Stimulated activated CD8-positive, alpha-beta memory T cell treated with anti-CD3 and anti-CD28 coated beads, Interleukin-15, amount 100 ng/mL, for 4 hours (primary cell): ENCODE measurements at regions not wholly inside any gene's neighbourhood (a gene's known extent, or its start where the extent isn't known, plus 50 kb on each side); places are given as distances from the start of the nearest gene placed in this dataset.
"Not testable (repeated sequence)": the region's sequence is repeated elsewhere in the genome, so short reads cannot be mapped to it uniquely, and the experiment has no call there.

Experiments used
- DNase-seq, 2 donors: peaks; one replicate each; pipeline ENCODE4 v3.0.0-alpha.2; 2020; ENCODE audit warnings: low read depth in 2 of 2

DNA sequence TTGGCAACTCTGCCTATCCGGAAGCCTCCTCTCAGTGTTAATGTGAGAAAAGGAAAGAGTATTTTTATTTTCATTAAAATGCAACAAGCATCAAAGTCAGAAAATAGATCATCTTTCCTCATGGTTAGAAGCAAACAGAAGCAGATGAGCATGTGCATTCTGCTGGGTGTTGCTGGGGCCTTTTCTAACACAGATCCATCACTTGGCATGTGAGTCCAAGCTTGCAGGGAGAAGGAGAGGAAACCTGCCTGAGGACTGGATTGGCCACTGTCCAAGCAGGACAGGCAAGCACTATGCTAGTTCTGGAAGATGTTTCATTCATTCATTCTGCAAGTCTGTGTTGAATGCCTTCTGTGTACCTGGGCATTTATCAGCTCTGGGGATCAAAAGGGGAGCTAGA is 348.7 kb upstream of the PCSK5 start:
- no peak for DNase-seq

DNA sequence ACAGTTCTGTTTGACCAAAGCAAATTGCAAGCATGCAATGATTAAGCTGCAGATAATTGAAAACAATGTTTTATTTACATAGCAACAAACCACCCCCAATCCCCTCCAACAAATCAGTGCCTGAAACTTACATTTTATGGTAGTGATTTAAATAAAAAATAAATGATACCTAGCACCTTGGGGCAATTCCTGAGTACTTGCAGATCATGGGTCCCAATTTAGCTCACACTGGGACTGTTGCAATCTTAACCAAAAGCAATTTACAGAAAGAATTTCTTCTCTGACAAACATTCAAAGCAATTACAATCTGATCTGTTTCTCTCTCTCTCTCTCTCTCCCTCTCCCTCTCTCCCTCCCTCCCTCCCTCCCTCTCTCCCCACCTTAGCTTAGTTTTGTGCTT is 345.7 kb upstream of the PCSK5 start:
- DNase-seq = no peak

- no peak for DNase-seq
These were observed 345.2 kb upstream of the PCSK5 start for GRCh38 chr9:75545287-75545686.

DNA sequence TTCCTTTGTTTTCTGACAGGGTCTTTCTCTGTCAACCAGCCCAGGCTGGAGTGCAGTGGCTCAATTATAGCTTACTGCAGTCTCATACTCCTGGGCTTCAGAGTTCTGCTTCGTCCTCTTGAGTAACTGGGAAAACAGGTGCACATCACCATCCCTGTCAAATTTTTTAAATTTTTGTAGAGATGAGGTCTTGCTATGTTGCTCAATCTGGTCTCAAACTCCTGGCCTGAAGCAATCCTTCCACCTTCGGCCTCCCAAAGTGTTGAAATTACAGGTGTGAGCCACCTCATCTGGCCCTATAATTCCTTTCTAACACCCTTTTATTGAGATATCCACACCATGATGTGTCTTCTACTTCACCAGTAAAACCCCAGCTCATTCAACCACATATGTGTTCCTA is 341.6 kb upstream of the PCSK5 start:
- no peak for DNase-seq

DNA sequence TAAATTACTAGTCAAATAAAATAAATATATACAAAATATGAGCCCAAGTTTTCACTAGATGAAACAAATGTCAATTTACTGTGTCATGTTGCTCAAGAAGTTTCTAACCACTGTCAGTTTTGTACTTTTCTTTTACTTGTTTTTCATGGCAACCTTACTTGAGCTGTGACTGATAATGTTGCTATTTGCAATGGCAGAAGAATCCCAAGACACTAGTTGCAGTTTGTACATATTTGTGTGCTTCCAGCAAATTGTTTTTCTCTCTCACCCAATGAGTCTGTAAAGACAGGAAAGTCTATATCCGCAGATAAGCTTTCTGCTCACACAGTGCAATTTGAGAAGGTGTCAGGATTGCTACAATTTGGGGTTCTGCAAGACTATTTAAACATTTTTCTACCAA is 338.6 kb upstream of the PCSK5 start:
- DNase-seq = no peak

GRCh38 chr9:75552941-75553340 is 337.5 kb upstream of the PCSK5 start:
- DNase-seq = no peak

GRCh38 chr9:75566813-75567212 is 323.7 kb upstream of the PCSK5 start:
- not testable (repeated sequence) for DNase-seq

DNA sequence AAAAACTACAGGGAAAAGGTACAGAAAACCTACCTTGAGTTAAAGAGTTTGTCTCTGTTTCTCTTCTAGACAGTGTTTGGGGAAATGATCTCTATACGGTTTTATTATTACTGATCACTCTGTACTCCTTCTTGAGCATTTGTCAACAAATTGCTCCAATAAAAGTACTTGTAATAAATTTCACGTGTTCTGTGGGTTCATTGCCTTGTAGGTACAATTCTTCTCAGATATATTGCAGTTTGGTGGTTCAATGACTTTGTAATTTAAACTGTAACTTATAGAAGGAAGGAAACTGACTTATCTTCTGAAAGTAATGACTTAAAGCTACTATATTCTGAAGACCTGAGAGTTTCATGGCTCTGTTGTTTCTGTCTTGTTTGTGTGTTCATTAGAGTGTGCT is 319.9 kb upstream of the PCSK5 start:
- no peak for DNase-seq

GRCh38 chr9:75574569-75574968 is 315.9 kb upstream of the PCSK5 start:
- DNase-seq = no peak

GRCh38 chr9:75582870-75583269 is 307.6 kb upstream of the PCSK5 start:
- DNase-seq = no peak

DNA sequence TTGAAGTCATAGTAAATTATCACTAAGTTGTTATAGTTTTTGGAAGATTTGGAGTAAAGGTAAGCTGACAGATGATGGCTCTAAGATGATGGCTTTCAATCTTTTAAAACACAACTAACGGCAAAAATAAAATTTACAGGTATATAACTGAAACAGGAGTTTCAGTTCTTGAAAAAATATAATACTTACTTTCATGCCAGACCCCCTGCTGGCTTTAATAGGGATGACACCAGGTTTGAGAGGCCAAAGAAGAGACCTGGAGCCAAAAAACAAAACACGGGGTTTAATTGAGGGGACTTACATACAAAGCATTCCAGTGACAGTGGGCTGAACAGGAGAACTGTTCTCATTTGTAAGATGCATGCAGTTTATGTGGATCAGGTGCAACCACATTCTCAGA is 301.7 kb upstream of the PCSK5 start:
- DNase-seq = no peak

DNA sequence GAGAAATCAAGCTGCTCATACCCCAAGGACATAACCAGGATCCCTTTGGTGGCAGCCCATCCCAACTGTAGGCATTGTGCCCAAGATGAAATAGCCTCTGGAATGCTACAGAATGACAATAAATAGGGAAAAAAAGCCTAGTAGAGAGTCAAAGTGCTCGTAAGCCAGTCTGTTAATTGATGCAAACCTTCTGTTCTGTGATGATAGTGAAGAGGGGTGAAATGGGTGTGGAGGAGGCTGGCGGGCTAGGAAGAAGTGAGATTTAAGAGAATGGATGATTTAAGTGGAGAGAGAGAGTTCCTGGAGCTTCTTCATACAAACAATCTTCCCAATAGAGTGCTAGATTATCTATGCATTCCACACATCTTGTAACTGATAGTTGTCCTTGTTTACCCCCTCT is 301.0 kb upstream of the PCSK5 start:
- DNase-seq = no peak

GRCh38 chr9:75591972-75592371 is 298.5 kb upstream of the PCSK5 start:
- DNase-seq = no peak

- no peak for DNase-seq
These were observed 297.9 kb upstream of the PCSK5 start for GRCh38 chr9:75592586-75592985.

DNA sequence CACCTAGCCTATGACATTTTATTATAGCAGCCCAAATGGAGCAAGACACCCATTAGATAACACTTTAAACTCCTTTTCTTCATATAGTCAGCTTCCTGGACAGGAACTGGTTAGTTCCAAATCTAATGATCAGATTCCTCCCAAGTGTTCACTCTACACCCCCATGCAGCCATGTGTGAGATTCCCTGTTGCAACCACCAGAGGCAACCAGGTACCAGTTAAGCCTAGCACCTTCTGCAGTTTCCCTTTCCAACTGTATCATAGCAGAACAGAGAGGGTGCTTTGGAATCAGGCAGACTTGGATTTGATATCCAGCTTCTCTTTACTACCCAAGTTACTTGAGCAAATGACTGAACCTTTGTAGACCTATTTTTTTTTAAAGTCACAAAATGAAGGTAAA is 296.6 kb upstream of the PCSK5 start:
- no peak for DNase-seq

GRCh38 chr9:75599126-75599525 is 291.3 kb upstream of the PCSK5 start:
- no peak for DNase-seq

- no peak for DNase-seq
These were observed 289.2 kb upstream of the PCSK5 start for GRCh38 chr9:75601280-75601679.

GRCh38 chr9:75602060-75602459 is 288.4 kb upstream of the PCSK5 start:
- DNase-seq = no peak

GRCh38 chr9:75604661-75605060 is 285.8 kb upstream of the PCSK5 start:
- DNase-seq = no peak

- DNase-seq = no peak
These were observed 283.0 kb upstream of the PCSK5 start for GRCh38 chr9:75607521-75607920.

- no peak for DNase-seq
These were observed 281.1 kb upstream of the PCSK5 start for GRCh38 chr9:75609401-75609800.

GRCh38 chr9:75610246-75610645 is 280.2 kb upstream of the PCSK5 start:
- no peak for DNase-seq

DNA sequence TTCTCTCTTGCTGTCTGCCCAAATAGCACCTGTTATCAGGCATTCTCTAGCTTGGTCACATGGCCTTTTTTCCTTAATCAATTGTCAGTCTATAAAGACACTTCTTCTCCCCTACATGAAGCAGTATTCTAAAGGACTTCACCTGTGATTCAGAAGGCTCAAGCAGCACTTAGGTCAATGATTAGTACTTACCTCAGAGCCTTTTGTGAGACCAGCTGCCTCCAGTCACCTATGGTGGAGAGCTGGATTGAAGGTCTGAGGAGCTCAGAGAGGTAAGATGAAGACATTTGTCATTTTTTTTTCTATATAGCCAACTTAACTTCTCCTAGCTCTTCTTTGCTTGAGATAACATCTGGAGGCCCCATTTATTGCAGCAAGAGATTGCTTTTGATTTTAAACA is 278.3 kb upstream of the PCSK5 start:
- DNase-seq = no peak

DNA sequence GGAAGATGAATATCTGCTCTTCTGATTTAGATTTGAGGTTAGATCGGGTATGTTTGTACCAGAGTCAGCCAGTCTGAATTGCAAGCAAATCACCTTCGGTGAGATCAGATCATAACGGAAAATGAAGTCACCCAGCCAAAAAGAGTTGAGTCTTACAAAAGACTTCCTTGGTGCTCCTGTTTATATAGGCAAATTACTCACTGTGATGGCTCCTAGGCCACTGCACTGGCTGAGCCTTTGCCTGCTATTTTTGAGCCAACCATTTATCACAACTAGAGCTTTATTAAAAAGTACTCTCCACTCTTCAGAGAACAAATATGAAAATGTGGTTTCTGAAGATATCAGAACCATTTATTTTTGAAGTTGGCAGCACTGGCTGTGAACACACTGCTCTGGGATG is 277.7 kb upstream of the PCSK5 start:
- no peak for DNase-seq

- DNase-seq = no peak
These were observed 275.2 kb upstream of the PCSK5 start for GRCh38 chr9:75615284-75615683.
